HEK293T (cell line): ENCODE measurements at regions not wholly inside any gene's neighbourhood (a gene's known extent, or its start where the extent isn't known, plus 50 kb on each side); places are given as distances from the start of the nearest gene placed in this dataset.
"Not testable (repeated sequence)": the region's sequence is repeated elsewhere in the genome, so short reads cannot be mapped to it uniquely, and the experiment has no call there.

Experiments
- CTCF ChIA-PET: fragments of 350-600 bp; formaldehyde crosslinking; extraction: SDS; loops from one replicate; lab custom pipeline; 2021; ENCODE audit warnings: antibody characterized with exemption, inconsistent platforms; lab: Yijun Ruan, JAX
- POLR2A ChIA-PET: fragments of 350-600 bp; formaldehyde crosslinking; extraction: SDS; loops from one replicate; lab custom pipeline; 2020; ENCODE audit warnings: antibody characterized with exemption, inconsistent platforms; lab: Yijun Ruan, JAX
- DNase-seq: peaks from one replicate; pipeline ENCODE4 v3.0.0; 2012; ENCODE audit warnings: mixed read lengths; ENCODE audit errors: extremely low spot score
- BHLHE40 ChIP-seq: fragments of 450-650 bp; IDR thresholded peaks from 2 replicates; pipeline ENCODE4 v1.6.1; 2016; ENCODE audit warnings: mild to moderate bottlenecking, moderate library complexity, borderline replicate concordance
- CTBP1 ChIP-seq: fragments of 450-650 bp; IDR thresholded peaks from 2 replicates; pipeline ENCODE4 v1.6.1; 2016; ENCODE audit warnings: borderline replicate concordance
- ELF4 ChIP-seq: fragments of 450-650 bp; IDR thresholded peaks from 2 replicates; pipeline ENCODE4 v1.6.1; 2017; ENCODE audit warnings: antibody characterized with exemption
- FOXA1 ChIP-seq: fragments of 450-650 bp; IDR thresholded peaks from 2 replicates; pipeline ENCODE4 v1.6.1; 2016; ENCODE audit warnings: mild to moderate bottlenecking
- FOXK2 ChIP-seq: fragments of 450-650 bp; IDR thresholded peaks from 2 replicates; pipeline ENCODE4 v1.6.1; 2016; ENCODE audit warnings: mild to moderate bottlenecking
- FOXM1 ChIP-seq: fragments of 450-650 bp; IDR thresholded peaks from 2 replicates; pipeline ENCODE4 v1.6.1; 2017; ENCODE audit warnings: mild to moderate bottlenecking, borderline replicate concordance
- HDGF ChIP-seq: fragments of 450-650 bp; IDR thresholded peaks from 2 replicates; pipeline ENCODE4 v1.6.1; 2017; ENCODE audit warnings: antibody characterized with exemption, borderline replicate concordance
- L3MBTL2 ChIP-seq: fragments of 450-650 bp; conservative IDR thresholded peaks from 2 replicates; pipeline ENCODE4 v1.6.1; 2016; ENCODE audit warnings: mild to moderate bottlenecking
- LEF1 ChIP-seq: fragments of 450-650 bp; IDR thresholded peaks from 2 replicates; pipeline ENCODE4 v1.6.1; 2017; ENCODE audit warnings: mild to moderate bottlenecking, borderline replicate concordance
- PKNOX1 ChIP-seq: fragments of 450-650 bp; IDR thresholded peaks from 2 replicates; pipeline ENCODE4 v1.6.1; 2016
- SUZ12 ChIP-seq: fragments of 450-650 bp; IDR thresholded peaks from 2 replicates; pipeline ENCODE4 v1.6.1; 2016; ENCODE audit warnings: mild to moderate bottlenecking
- TARDBP ChIP-seq: fragments of 450-650 bp; IDR thresholded peaks from 2 replicates; pipeline ENCODE4 v1.6.1; 2016
- ZNF384 ChIP-seq: fragments of 450-650 bp; IDR thresholded peaks from 2 replicates; pipeline ENCODE4 v1.6.1; 2016

DNA sequence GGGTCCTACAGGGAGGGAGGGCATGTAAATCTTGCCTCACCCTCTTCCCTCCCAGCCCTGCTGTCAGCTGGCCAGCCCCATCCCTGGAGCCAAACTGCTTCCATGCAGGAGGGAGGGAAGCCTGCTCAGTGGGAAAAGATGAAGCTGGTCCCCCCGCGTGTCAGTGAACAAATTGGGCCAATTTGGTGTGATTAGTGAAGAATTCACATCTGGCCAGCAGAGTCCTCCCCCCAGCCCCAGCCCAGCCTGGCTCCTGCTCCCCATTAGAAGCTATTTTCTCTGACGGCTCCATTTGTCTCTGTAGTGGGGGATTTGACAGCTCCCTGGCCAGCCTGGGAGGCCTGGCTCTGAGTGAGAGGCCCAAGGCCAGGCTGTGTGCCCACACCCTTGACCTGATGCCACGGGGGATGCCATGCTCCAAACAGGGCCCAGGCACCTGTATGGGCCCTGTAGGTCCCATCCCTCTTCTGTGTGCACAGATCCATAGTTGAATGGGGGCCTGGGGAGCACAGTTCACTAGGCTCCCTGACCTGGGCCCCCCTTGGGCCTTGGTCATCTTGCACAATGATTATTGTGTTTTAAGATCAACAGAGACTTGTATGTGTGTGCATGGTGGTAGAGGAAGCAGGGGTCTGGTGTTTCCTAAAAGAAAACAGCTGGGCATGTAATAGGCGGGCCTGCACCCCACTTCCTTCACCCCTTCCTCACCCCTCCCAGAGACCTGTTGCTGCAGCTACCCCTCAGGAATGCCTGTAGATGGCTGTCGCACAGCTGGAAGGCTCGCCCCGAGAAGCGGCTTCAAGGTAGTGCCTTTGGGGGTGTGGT is 50.7 kb upstream of the TAC4 start:
- CTCF ChIA-PET: interaction anchor here (0.9 to 1.3 kb wide), 5 partner anchors 18 to 99 kb away, joined by 3 to 4 read pairs (median 4); no protein-coding TSS in a partner anchor
- DNase-seq: no peak
- TF ChIP-seq L3MBTL2 (no peak), PKNOX1 (no peak), ELF4 (no peak), FOXK2 (no peak), CTBP1 (no peak), TARDBP (no peak), LEF1 (no peak), FOXA1 (no peak)
- POLR2A ChIA-PET: no interaction called here

GRCh38 chr17:49899191-49899485 is 51.3 kb upstream of the TAC4 start:
- POLR2A ChIA-PET: no interaction called here
- CTCF ChIA-PET: interaction anchor here (0.9 to 1.3 kb wide), 3 partner anchors 19 to 98 kb away, joined by 3 to 4 read pairs (median 4); no protein-coding TSS in a partner anchor
- DNase-seq: peak; percentile 37
- no peak for TF ChIP-seq PKNOX1
- no peak for TF ChIP-seq BHLHE40
- no peak for TF ChIP-seq SUZ12

DNA sequence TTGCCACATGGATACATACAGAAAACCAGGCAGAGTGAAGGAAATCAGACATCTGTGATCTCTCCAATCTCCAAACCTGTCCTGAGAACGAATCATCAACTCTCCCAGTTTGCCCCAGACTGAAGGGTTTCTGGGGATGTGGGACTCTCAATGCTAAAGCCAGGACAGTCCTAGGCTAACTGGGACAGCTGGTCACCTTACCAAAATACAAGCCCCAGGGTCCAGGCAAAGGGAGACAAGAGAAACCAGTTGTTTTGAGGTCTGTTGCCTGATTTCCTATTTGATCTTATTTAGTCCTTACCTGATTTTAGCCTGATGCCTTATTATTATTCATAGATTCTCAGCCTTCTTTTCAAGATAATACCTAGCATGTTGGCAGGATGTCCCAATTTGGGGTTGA is 51.7 kb upstream of the TAC4 start:
- TF ChIP-seq BHLHE40: no peak
- no peak for TF ChIP-seq L3MBTL2
- DNase-seq: no peak
- POLR2A ChIA-PET: no interaction called here
- CTCF ChIA-PET: interaction anchor here (0.9 to 1.3 kb wide), 3 partner anchors 19 to 98 kb away, joined by 3 to 4 read pairs (median 4); no protein-coding TSS in a partner anchor

GRCh38 chr17:49900801-49901200 is 52.9 kb upstream of the TAC4 start:
- DNase-seq: not testable (repeated sequence)
- ChIA-PET CTCF (interaction anchor here (0.8 to 1.4 kb wide), 3 partner anchors 18 to 95 kb away, joined by 3 to 7 read pairs (median 5); no protein-coding TSS in a partner anchor), POLR2A (interaction anchor here (1.3 kb wide), 1 partner anchor 9 kb away, joined by 3 read pairs; no protein-coding TSS in a partner anchor)

GRCh38 chr17:49901460-49902331 is 53.8 kb upstream of the TAC4 start:
- POLR2A ChIA-PET: interaction anchor here (1.3 kb wide), 1 partner anchor 8 kb away, joined by 3 read pairs; no protein-coding TSS in a partner anchor
- CTCF ChIA-PET: interaction anchor here (0.6 to 1.4 kb wide), 5 partner anchors 19 to 96 kb away, joined by 3 to 7 read pairs (median 5); no protein-coding TSS in a partner anchor
- TF ChIP-seq LEF1: no peak
- peak; percentile 48 for TF ChIP-seq PKNOX1
- DNase-seq: peak; percentile 52

DNA sequence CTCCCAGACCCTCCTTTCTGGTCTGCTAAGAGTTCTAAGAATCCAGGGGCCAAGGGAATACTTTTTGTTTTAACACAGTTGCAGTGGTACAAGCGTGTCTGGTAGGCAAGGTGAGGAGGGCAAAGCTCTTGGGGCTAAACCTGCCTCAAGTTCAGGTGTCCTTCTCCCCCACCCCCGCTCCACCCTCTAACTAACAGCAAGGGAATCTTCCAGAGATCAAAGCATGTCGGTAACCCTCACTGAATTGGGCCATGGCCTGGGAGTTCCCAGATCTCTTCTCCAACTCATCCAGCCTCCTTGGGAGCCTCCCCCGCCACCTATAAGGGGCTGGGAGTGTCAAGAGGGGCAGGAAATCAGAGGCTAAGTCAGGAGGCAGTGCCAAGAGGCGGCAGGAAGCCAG is 55.7 kb upstream of the TAC4 start:
- POLR2A ChIA-PET: no interaction called here
- CTCF ChIA-PET: interaction anchor here (0.6 to 1.1 kb wide), 2 partner anchors 49 to 596 kb away, joined by 3 to 4 read pairs; no protein-coding TSS in a partner anchor
- TF ChIP-seq SUZ12 (no peak), FOXM1 (no peak), FOXA1 (no peak), ELF4 (no peak), ZNF384 (no peak), HDGF (no peak)
- no peak for DNase-seq

DNA sequence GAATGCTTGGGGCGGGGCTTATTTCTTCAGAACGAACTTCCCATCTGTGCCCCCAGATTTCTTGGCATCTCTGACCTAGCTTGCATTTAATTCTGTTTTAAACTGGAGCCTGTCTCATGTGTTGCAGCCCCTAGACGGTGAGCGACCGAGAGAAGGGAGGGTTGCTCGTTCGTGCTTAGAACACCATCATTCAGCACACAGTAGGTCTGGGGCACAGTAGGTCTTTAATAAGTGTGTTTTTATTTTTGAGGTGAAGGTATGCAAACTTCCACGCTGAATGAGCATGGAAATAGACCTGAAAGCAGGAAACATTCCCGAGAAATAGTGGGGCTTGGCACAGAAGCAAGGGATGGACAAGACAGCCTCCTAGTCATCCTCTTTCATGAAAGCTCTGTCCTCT is 57.0 kb upstream of the TAC4 start:
- ChIA-PET POLR2A (no interaction called here), CTCF (interaction anchor here (1.2 kb wide), 1 partner anchor 48 kb away, joined by 3 read pairs; no protein-coding TSS in a partner anchor)
- no peak for DNase-seq
- TF ChIP-seq ZNF384 (no peak), ELF4 (no peak), HDGF (no peak), BHLHE40 (no peak)
